GM21367 (cell line): ENCODE measurements at regions not wholly inside any gene's neighbourhood (a gene's known extent, or its start where the extent isn't known, plus 50 kb on each side); places are given as distances from the start of the nearest gene placed in this dataset.
"Not testable (repeated sequence)": the region's sequence is repeated elsewhere in the genome, so short reads cannot be mapped to it uniquely, and the experiment has no call there.

ENCODE experiments used
- ATAC-seq: cut with Tn5 transposase; IDR thresholded peaks from one replicate; pipeline ENCODE4 v1.9.1; 2021; ENCODE audit not compliant: unreplicated experiment

DNA sequence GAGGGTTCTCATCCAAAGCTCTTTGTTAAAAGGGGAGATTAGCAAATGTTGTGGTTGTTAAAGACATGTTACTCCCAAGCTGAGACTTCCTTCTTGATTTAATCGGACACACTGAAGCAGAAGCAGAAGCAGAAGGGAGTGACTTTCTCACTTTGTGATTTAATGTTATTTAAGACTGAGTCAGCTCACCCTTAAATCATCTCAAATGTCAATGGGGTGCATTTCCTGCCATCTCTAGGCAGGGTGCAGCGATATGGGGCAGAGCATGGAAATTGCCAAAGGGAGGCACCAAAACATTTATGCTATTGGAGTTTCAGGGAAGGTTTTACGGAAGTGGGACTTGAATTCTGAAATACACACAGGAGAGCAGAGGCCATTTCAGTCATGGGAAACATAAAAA is 283.6 kb downstream of the ABCC12 start:
- ATAC-seq, result no peak

DNA sequence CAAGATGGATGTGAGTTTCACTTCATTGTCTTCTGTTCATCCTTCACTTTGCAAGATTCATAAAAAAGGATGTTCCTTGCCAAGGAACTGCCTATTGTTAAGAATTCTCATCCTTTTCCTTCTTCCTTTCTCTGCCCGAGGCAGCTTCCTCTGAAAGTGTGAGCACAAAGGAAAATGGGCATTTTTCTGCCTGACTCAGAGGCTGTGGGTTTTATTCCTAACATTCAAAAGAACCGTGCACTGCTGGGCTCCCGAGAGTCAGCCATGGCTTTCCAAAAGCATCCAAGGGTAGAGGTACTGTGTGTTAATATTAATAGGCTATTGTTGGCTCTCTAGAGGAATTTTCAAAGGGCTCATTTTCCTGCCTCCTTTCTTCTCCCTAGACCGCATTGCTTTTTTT is 289.4 kb downstream of the ABCC12 start:
- ATAC-seq, result no peak

DNA sequence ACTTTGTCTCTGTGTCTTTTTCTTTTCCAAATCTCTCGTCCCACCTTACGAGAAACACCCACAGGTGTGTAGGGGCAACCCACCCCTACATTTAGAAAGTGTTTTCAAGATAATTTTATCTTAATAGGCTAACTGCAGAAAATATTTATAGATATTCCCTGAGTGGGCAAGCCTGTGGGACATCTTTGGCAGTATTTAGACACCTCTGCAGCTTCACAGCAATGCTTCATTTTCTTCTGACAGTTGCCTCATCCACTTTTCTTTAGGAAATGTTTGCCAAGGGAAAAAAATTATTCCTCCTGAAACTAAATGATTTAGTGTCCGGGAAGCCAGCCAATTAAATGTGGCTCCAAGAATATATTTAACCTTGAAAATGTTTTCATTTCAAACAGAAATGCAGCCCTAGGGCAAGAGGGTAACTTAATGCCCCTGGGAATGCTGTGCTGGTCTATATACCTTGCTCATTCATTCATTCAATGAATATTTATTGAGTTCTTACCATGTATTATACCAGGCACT is 290.4 kb downstream of the ABCC12 start:
- no peak for ATAC-seq

DNA sequence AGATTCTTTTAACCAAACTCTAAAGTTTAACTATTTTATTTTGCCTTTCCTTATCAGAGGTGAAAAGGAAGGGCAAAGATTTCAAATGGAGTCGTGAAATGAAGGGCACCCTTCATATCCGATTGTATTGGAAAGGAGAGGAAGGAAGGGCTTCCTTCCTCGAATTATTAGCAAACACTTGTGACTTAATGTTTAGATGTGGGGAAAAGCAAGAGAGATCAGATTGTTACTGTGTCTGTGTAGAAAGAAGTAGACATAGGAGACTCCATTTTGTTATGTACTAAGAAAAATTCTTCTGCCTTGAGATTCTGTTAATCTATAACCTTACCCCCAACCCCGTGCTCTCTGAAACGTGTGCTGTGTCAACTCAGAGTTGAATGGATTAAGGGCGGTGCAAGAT is 291.5 kb downstream of the ABCC12 start:
- ATAC-seq, result not testable (repeated sequence)

DNA sequence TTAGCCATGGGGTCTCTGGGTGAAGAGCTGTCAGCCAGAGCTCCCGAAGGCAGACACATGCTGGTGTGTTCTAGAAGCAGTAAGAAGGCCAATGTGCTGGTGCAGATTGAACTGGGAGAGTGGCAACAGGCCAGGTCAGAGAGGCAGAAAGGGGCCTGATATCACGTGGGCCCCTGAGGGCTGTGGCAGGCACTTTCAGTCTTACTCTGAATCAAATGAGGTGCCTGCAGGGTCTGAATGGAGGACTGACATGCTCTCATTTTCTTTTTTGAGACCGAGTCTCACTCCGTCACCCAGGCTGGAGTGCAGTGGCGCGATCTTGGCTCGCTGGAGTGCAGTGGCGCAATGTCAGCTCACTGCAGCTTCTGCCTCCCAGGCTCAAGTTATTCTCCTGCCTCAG is 293.8 kb downstream of the ABCC12 start:
- ATAC-seq, result no peak

DNA sequence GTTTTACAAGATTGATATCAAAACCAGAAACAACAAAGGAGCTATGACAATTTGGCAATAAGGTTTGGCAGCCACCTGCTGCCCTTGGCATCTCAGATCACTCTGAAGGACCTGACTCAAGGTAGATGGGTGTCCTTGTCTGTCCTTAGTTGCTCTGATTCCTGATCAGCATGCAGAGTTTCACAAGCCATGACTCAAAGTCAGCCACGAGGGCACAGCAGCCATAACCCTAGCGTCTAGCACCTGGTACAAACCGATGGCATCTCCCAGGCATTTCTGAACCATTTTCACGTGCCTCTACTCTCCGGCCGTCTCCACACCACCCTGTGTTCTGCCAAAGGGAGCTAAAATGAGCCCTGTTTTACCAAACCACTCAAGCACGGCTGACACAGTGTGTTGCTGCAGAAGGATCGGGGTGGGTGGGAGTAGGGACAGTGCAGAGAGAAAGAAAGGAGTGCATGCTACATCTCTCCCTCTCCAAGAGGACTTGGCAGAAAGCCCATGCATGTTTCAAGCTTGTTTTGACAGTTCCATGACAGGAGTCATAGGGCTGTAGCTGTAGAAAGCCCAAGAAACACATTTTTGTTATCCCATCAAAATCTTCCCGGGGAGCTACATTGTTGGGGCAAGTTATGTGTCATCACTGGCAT is 297.3 kb downstream of the ABCC12 start:
- ATAC-seq, result no peak

DNA sequence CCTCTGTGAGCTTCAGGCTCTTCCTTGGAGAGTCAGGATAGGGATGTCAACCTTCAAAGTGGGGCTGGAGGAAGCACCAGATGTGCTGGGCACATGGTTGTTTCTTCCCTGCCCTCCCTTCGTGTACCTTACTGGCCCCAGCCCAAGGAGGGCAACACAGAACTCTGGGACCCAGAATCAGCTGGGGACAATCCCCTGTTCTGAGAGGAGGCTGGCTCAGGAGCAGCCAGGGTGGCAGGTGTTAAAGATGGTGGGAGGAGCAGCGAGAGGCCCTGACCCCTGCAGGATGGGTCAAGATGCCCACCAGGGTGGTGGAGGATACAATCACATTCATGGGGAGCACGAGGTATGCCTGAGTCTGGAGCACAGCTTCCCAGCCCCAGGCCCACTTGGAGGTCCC is 300.4 kb downstream of the ABCC12 start:
- no peak for ATAC-seq

DNA sequence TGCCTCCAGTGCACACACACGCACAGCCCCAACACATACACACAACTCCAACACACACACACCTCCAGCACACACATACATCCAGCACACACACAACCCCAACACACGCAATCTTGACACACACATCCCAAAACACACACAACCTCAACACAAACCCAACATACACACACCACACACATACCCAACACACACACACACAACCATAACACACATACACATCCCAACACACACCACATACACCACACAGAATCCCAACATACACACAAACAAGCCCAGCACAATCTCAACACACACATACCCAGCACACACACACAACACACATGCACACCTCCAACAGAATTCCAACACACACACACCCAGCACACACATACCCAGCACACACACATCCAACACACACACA is 301.1 kb downstream of the ABCC12 start:
- ATAC-seq, result no peak

DNA sequence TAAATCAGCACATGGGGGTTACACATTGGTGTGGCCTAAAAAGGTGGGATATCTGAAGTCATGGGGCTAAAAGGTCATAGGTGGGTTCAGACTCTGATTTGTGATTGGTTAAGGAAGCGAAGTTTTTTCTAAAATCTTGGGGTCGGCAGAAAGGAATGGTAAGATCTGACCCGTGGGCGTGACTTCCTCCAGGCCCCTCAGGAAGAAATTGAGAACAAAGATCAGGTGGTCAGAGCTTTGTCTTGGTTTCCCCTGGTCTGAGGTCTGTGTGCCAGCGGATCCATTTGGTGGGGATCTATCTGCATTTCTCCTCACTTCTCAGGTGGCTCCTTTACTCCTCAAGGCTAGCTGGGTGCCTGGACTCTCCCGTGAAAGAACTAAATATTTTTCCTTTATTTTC is 302.8 kb downstream of the ABCC12 start:
- no peak for ATAC-seq

DNA sequence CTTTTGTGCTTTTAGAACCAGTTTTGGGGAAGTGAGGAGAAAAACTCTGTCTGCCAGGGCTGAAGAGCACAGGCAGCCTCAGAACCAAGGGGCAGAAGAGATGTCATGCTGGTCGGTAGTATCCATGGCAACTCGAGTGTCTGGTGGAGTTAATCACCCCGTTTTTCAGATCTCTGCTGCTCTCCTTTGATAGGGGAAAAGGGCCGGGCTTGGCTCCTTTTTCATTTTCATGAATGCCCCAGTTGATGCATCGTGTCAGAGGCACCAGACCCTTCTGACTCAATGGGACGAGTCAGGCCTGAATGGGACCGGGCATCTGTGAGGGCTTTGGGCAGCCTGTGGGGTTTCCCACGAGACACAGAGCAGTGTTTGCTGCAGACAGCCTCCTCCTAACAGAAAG is 304.6 kb downstream of the ABCC12 start:
- no peak for ATAC-seq

DNA sequence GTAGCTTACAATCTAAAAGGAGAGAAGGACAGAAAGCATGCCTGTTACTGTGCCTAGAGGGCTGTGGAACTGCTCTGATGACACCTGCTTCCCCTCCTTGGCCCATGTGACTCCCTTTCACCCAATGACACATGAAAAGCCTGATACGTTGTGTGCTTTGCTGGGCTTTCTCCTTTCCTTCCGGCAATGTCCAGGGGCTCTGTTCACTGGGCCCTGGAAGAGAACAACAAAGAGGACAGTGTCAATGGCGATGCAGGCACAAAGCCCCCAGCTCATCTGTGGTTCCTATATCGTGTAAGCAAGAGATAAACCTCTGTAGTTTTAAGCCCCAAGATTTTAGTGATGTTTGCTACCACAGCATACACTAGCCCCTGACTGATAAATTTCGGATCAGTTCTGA is 306.1 kb downstream of the ABCC12 start:
- no peak for ATAC-seq

DNA sequence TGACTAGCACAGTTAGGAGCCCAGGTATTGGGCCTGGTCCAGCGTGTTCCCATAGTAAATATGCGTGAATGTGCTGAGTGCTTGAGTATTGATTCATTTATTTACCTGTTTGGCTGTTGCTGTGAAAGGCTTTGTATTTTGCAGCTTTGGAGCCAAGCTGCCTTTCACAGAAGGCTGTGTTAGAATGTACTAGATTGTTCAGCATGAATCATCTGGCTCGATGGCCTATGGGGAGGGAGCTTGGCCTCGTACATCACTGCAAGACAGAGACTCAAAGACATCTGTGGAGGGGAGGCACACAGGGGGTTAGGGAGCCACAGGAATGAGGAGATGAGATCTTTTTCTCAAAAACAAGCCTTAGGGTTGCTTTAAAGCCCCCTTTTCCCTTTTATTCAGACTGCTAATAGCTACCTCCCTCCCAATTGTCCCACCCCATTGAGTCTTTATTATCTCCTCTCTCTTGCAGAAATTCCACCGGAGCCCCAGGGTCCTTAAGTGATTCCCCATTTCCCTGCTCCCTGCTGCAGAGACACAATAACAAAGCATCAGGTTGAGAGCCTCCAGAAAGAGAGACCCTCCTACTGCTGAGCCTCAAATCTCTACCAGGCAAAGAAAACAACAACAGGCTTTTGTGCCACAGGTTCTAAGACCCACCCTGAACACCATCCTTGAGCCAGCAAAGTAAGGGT is 307.2 kb downstream of the ABCC12 start:
- ATAC-seq, result no peak

DNA sequence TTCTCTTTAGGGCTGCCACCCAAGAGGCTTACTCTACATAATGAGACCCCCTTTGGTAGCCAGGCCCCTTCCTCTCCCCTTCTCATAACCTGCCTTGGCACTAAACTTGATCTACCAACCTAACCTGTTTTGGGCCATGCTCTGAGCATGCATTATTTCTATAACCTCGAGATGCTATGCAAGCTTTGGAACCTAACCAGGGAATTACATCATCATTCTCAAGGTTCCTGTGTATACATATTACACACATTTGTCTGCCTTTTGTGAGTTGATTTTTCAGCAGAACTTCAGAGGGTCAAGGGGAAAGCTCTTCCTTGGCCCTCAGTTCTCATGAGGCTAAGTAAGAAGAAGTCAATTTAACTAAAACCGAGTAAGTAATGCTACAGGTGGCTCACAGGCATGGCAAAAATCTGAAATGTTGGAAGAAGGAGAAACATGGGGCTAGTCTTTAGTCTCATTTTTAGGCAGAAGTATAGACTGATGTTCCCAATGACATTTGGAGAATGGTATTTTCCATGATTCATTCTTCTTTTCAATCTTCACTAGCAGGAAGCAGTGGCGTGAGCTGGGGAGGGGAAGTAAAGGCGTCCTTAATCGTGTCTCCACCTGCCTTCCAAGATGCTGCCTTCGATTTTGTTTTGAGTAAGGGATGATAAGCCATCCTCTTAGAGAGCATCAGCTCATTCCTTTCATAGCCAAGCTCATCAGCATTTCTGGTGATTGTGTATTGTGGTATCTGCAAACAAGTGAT is 308.4 kb downstream of the ABCC12 start:
- ATAC-seq, result no peak

DNA sequence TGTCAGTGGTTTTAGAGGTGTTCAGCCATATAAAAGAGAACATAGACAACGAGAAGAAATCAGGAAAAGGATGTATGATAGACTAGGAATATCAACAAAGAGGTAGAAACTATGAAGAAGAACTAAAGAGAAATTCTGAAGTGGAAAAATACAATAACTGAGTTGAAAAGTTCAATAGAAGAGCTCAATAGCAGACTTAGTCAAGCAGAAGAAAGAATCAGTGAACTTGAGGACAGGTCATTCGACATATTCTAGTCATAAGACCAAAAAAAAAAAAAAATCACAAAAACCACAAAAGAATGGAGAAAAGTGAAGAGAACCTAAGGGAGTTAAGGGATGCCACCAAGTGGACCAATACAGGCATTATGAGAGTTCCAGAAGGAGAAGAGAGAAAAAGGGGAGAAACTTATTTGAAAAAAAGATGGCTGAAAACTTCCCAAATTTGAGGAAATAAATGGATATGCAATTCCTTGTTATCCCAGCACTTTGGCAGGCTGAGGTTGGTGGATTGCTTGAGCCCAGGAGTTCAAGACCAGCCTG is 321.2 kb downstream of the ABCC12 start:
- no peak for ATAC-seq

DNA sequence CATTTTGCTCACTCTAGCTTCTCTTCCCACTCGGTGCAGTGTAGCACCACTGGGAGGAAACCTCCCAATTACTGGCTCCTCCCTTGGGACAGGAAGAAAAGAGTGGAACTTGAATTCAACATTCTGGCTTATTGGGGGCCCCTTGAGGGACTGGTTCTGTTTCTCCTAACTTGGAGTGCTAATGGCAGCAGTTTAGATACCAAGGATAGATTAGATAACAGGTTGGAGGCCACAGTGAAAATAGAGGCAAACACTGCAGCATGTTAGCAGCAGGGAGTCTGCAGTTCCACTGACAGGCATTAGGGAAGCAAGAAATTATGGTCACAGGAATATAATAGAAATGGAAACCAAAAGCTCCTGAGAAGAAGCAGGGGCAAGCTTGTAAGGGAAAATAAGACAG is 322.0 kb downstream of the ABCC12 start:
- no peak for ATAC-seq

DNA sequence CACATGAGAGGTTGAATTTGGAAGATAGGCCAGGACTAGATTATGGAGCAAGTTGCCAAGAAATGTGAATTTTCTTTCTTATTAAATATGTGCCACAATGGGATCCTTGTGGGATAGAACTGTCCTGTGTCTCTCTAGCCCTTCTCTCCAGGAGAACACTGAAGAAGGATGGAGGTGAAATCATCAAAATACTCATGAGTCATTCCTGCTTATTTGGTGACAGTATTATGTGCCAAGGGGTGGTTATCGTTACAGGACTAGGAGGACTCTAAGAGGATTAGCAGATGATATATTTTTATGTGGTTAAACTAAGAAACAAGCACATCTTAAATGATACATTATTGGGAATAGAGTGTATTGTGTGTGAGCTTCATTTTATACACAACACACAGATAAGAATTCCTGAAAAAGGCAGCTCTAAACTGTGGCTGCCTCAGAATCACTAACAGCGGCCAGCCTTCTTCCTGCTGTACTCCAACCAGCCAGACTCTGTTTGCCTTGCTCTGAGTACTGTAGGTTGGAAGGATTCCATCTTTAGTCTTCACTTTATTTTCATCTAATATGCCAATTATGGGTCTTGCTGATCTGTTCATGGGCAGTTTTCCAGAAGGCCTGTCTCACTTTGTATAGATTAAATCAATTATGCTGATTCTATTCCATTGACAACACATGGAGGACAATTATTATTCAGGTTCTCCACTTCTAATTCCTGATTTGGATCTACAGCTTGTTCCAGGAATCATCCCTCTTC is 325.8 kb downstream of the ABCC12 start:
- ATAC-seq, result no peak

DNA sequence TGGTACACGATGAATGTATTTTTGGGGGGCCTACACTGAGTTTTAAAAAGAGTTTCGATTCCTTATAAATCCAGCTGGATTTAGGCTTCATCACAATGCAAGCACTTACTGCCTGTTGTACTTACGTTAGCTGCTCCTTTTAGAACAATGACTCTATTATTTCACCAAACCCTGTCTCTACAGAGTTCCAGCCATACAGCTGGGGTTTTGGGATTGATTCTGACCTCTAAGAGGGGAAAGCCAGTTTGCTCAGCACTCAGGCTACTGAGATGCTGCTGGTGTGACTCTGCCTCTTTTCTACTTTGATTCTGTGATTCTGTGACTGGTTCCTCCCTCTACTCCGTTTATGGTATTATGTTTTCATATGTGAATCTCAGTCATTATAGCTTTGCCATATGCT is 329.7 kb downstream of the ABCC12 start:
- no peak for ATAC-seq

DNA sequence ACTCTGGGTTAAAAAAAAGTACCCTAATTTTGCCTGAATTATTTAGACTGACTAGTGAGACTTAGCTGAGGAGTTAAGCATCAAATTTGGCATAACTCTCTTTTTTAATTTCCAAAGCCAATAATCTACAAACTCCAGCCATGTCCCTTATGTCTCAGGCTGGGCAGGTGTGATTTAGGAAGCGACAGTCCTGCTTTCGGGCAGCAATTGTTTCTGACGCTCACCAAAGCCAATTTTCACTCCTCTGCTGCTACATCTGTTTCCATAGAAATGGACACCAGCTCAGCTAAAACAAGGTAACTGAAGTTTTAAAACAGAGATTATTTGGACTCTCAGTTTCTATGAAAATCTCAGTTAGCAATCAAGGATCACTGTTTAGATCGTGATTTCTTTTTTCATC is 338.7 kb downstream of the ABCC12 start:
- no peak for ATAC-seq

DNA sequence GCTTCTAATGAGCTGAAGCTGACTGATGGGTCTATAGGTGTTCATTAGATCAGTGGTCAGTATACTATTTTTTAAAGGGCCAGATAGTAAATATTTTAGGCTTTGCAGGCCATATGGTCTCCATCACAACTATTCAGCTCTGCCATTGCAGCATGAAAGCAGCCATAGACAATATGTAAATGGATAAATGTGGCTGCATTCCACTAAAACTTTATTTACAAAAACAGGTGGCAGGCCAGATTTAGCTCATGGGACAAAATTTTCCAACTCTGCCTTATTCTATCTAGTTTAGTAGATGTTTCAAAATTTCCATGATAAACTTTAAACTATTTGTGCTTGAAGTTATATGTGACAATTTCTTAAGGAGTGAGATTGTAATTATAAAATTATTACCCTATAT is 339.3 kb downstream of the ABCC12 start:
- no peak for ATAC-seq

DNA sequence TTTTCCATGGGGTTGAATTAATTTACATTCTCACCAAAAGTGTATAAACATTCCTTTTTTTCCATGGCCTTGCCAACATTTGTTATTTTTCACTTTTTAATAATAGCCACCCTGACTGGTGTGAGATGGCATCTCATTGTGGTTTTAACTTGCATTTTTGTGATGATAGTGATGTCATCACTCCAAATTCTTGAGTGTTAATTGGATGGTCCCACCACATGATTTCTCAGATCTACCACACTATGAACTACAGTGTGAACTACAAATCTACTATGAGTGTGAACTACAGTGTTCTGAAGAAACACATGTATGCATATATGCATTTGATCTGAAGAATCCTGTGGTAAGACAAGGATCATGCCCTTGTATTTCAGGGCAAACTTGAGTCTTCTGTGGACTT is 340.1 kb downstream of the ABCC12 start:
- ATAC-seq, result no peak

DNA sequence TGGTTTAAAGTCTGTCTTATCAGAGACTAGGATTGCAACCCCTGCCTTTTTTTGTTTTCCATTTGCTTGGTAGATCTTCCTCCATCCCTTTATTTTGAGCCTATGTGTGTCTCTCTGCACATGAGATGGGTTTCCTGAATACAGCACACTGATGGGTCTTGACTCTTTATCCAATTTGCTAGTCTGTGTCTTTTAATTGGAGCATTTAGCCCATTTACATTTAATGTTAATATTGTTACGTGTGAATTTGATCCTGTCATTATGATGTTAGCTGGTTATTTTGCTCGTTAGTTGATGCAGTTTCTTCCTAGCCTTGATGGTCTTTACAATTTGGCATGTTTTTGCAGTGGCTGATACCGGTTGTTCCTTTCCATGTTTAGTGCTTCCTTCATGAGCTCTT is 344.0 kb downstream of the ABCC12 start:
- ATAC-seq, result not testable (repeated sequence)
